ENCODE measurements at regions not wholly inside any gene's neighbourhood (a gene's known extent, or its start where the extent isn't known, plus 50 kb on each side); places are given as distances from the start of the nearest gene placed in this dataset.

GRCh38 chr6:27138837-27139755 is 108.4 kb upstream of the PRSS16 start:
- peak overlapping the region; percentile 85; the same call in 1 of the 2 replicates for H3K23ac ChIP-seq (ENCODE audit: low read depth, low read length)
- TF ChIP-seq RFX5 (IDR thresholded peaks at IDR 0.05; ENCODE audit: low read depth, low read length), result no peak
- TF ChIP-seq SMC3 (IDR thresholded peaks at IDR 0.05; ENCODE audit: low read depth, low read length), result no peak
- TF ChIP-seq RAD21 (IDR thresholded peaks at IDR 0.05; ENCODE audit: low read length), result no peak
- TF ChIP-seq MAFK (IDR thresholded peaks at IDR 0.05; ENCODE audit: low read depth, low read length), result no peak
- TF ChIP-seq FOS (IDR thresholded peaks at IDR 0.05; ENCODE audit: low read depth, low read length), result no peak
- no peak for TF ChIP-seq RCOR1 (IDR thresholded peaks at IDR 0.05; ENCODE audit: insufficient replicate concordance, low read length)
- TF ChIP-seq POLR2A (IDR thresholded peaks at IDR 0.05; ENCODE audit: low read depth, low read length), result no peak
- no peak for TF ChIP-seq ELK1 (IDR thresholded peaks at IDR 0.05; ENCODE audit: borderline replicate concordance, low read depth, low read length)
- no peak for TF ChIP-seq MXI1 (IDR thresholded peaks at IDR 0.05; ENCODE audit: borderline replicate concordance, low read depth, low read length)
- TF ChIP-seq, protein P1, sequence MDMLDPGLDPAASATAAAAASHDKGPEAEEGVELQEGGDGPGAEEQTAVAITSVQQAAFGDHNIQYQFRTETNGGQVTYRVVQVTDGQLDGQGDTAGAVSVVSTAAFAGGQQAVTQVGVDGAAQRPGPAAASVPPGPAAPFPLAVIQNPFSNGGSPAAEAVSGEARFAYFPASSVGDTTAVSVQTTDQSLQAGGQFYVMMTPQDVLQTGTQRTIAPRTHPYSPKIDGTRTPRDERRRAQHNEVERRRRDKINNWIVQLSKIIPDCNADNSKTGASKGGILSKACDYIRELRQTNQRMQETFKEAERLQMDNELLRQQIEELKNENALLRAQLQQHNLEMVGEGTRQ (IDR thresholded peaks at IDR 0.05; ENCODE audit: low read depth, low read length), result no peak
- TF ChIP-seq NFE2L2 (IDR thresholded peaks at IDR 0.05; ENCODE audit: low read depth, low read length), result no peak
- WGBS, 2 experiments (ENCODE audit: extremely low coverage in 2 of 2, insufficient read length in 1 of 2), result 0% methylated on average over 30 of the region's 36 CpGs; no CpG with 5 or more reads in 1 of the 2 experiments
- H2BK5ac ChIP-seq (ENCODE audit: low read depth, low read length, poor library complexity, severe bottlenecking), result peak overlapping the region; percentile 81
- H3K27me3 ChIP-seq (ENCODE audit: control insufficient read depth, insufficient read depth, low read length), result no peaks in the 10 kb centered on the region
- no peak overlapping the region; the same call in 1 of the 2 replicates for H2AK5ac ChIP-seq (ENCODE audit: low read depth, low read length)
- H2BK15ac ChIP-seq (ENCODE audit: low read depth, low read length), result peak overlapping the region; percentile 41; the same call in 1 of the 3 replicates
- peak overlapping the region; percentile 47 for H4K5ac ChIP-seq (ENCODE audit: low read depth, low read length)
- H3K36me3 ChIP-seq (ENCODE audit: control insufficient read depth, insufficient read depth, low read length), result no peaks in the 10 kb centered on the region
- BruUV-seq (replicated peaks), result no TSS peak
- peak overlapping the region; percentile 63 for H3K4me2 ChIP-seq (ENCODE audit: low read depth, low read length)
- peak overlapping the region; percentile 63 for H2AK9ac ChIP-seq (replicated peaks; ENCODE audit: low read depth, low read length, poor library complexity)
- peak overlapping the region; percentile 84 for H2AFZ ChIP-seq (replicated peaks; ENCODE audit: low read length, poor library complexity)
- H3K27ac ChIP-seq (ENCODE audit: insufficient read depth, low read length), result peak overlapping the region; percentile 62
- H3K4me3 ChIP-seq (ENCODE audit: insufficient read depth, low read depth, low read length), result peak overlapping the region; percentile 54
- DNase-seq, result peak; percentile 60
- peak overlapping the region; percentile 64 for H3K9ac ChIP-seq (ENCODE audit: low read depth, low read length)
- H3K9me1 ChIP-seq (ENCODE audit: insufficient read depth, low read length), result no peaks in the 10 kb centered on the region
- peaks cover 0 to 10% of the 10 kb centered on the region in 2 experiments; a peak in 2 of 4 replicates for H3K79me1 ChIP-seq (ENCODE audit: low read depth in 1 of 2, low read length in 2 of 2)
- H3K56ac ChIP-seq (ENCODE audit: extremely low read depth, insufficient read depth, low read length), result peak overlapping the region; percentile 42; the same call in 1 of the 2 replicates
- CTCF ChIA-PET, result interaction anchor here (0.7 kb wide), 1 partner anchor 21 kb away, joined by 3 read pairs; no protein-coding TSS in a partner anchor
- peak overlapping the region; percentile 1; the same call in 1 of the 2 replicates for H3K14ac ChIP-seq (replicated peaks; ENCODE audit: low read depth, low read length)
- POLR2A ChIA-PET (ENCODE audit: unreplicated experiment), result no interaction called here
- peak overlapping the region; percentile 67 for H4K91ac ChIP-seq (ENCODE audit: insufficient read depth, low read depth, low read length)
- no peak overlapping the region for H2BK20ac ChIP-seq (ENCODE audit: low read depth, low read length)
- peak overlapping the region; percentile 32 to 63 for H4K8ac ChIP-seq (ENCODE audit: low read depth in 2 of 2, low read length in 2 of 2)
- dilution Hi-C loops (cut with HindIII; ENCODE audit: low sequenced_read_pairs, unreplicated experiment), result loop anchor here (25.0 kb wide), 1 partner anchor 748 kb away; a partner anchor contains a TSS
- ATAC-seq (ENCODE audit: low read depth), result peak; percentile 71
- H3K18ac ChIP-seq (ENCODE audit: low read depth, low read length), result peak overlapping the region; percentile 18
- peak overlapping the region; percentile 64 for H2BK120ac ChIP-seq (ENCODE audit: low read depth, low read length)
- H4K20me1 ChIP-seq (ENCODE audit: insufficient read depth, low read length), result no peaks in the 10 kb centered on the region
- in situ Hi-C loops (cut with MboI; ENCODE audit: low sequenced_read_pairs), result loop anchor here (10.0 to 25.0 kb wide), 3 partner anchors 852 to 1104 kb away; a partner anchor contains a TSS
- H3K4ac ChIP-seq (ENCODE audit: low read depth, low read length), result peak overlapping the region; percentile 67
- intact Hi-C loops (cut with micrococcal nuclease), result no loop called here
- H3K9me3 ChIP-seq (ENCODE audit: control insufficient read depth, insufficient read depth, low read length), result no peaks in the 10 kb centered on the region
- H3K4me1 ChIP-seq (ENCODE audit: control insufficient read depth, insufficient read depth, low read length), result no peaks in the 10 kb centered on the region

Data from IMR-90 (cell line).